SK-N-SH (cell line): ENCODE measurements at regions not wholly inside any gene's neighbourhood (a gene's known extent, or its start where the extent isn't known, plus 50 kb on each side); places are given as distances from the start of the nearest gene placed in this dataset.
"Not testable (repeated sequence)": the region's sequence is repeated elsewhere in the genome, so short reads cannot be mapped to it uniquely, and the experiment has no call there.

Experiments used
- CTCF ChIA-PET: fragments of 300-600, 350-600 bp; formaldehyde crosslinking; extraction: SDS; loops from one replicate; lab custom pipeline; 2021; lab: Yijun Ruan, JAX
- POLR2A ChIA-PET: fragments of 350-600 bp; sonication (Branson Sonifier 250); formaldehyde crosslinking; extraction: SDS; loops from one replicate; lab custom pipeline; 2020; ENCODE audit warnings: antibody characterized with exemption, inconsistent platforms; lab: Yijun Ruan, JAX
- DNase-seq: peaks from one replicate; pipeline ENCODE4 v3.0.0; 2012
- H2AFZ ChIP-seq: fragments of 200-600 bp; sonication (generic); 2 replicates; pipeline ENCODE4 v1.8.1; 2016; ENCODE audit warnings: antibody characterized with exemption, mild to moderate bottlenecking, low read depth
- H3F3A ChIP-seq: fragments of 200-600 bp; sonication (generic); replicated peaks from 2 replicates; pipeline ENCODE3; 2016; ENCODE audit warnings: antibody characterized with exemption, mild to moderate bottlenecking; ENCODE audit not compliant: insufficient read depth
- H3K27ac ChIP-seq, 2 experiments: fragments of 200-500 bp in 1 of 2; fragments of 200-600 bp in 1 of 2; sonication (Bioruptor generic) in 1 of 2; sonication (generic), shearing (Covaris generic) in 1 of 2; 2 replicates each; pipeline versions ENCODE4 v1.5.1 to v1.6.1; 2014 to 2016; ENCODE audit warnings: low read depth in 2 of 2, inconsistent platforms in 1 of 2, low read length in 1 of 2, mild to moderate bottlenecking in 1 of 2, mixed read lengths in 1 of 2
- H3K27me3 ChIP-seq: fragments of 200-600 bp; sonication (generic), shearing (Covaris generic); 2 replicates; pipeline ENCODE4 v1.6.1; 2016; ENCODE audit warnings: mixed run types; ENCODE audit not compliant: insufficient read depth
- H3K36me3 ChIP-seq, 2 experiments: fragments of 200-500 bp in 1 of 2; fragments of 200-600 bp in 1 of 2; sonication (Bioruptor generic) in 1 of 2; sonication (generic) in 1 of 2; replicated peaks in 1 of 2; 2 replicates each; pipeline versions ENCODE3 to v1.5.1; 2014 to 2016; ENCODE audit warnings: low read length in 1 of 2, mild to moderate bottlenecking in 1 of 2; ENCODE audit not compliant: insufficient read depth in 2 of 2, control insufficient read depth in 1 of 2
- H3K4me1 ChIP-seq, 2 experiments: fragments of 200-500 bp in 1 of 2; fragments of 200-600 bp in 1 of 2; sonication (Bioruptor generic) in 1 of 2; sonication (generic), shearing (Covaris generic) in 1 of 2; 2 replicates each; pipeline versions ENCODE4 v1.5.1 to v1.6.1; 2014 to 2016; ENCODE audit warnings: low read depth in 1 of 2, low read length in 1 of 2, mixed run types in 1 of 2; ENCODE audit not compliant: insufficient read depth in 2 of 2, control insufficient read depth in 1 of 2
- H3K4me2 ChIP-seq: fragments of 200-600 bp; sonication (generic), shearing (Covaris generic); 2 replicates; pipeline ENCODE4 v1.6.1; 2017; ENCODE audit warnings: mixed run types
- H3K4me3 ChIP-seq, 2 experiments: fragments of 200-500 bp in 1 of 2; fragments of 200-600 bp in 1 of 2; sonication (Bioruptor generic) in 1 of 2; sonication (generic), shearing (Covaris generic) in 1 of 2; 2 replicates each; pipeline versions ENCODE4 v1.5.1 to v1.8.1; 2014 to 2016; ENCODE audit warnings: low read depth in 2 of 2, inconsistent platforms in 1 of 2, low read length in 1 of 2, mild to moderate bottlenecking in 1 of 2, mixed read lengths in 1 of 2, moderate library complexity in 1 of 2
- H3K79me2 ChIP-seq: fragments of 200-600 bp; sonication (generic); 2 replicates; pipeline ENCODE4 v1.8.1; 2017; ENCODE audit warnings: mild to moderate bottlenecking; ENCODE audit not compliant: insufficient read depth
- H3K9ac ChIP-seq: fragments of 200-600 bp; sonication (generic); 2 replicates; pipeline ENCODE4 v1.6.1; 2017; ENCODE audit warnings: mixed run types
- H3K9me2 ChIP-seq: fragments of 200-600 bp; sonication (generic); 2 replicates; pipeline ENCODE4 v1.6.1; 2017; ENCODE audit warnings: mixed run types
- H3K9me3 ChIP-seq: fragments of 200-600 bp; sonication (generic); 2 replicates; pipeline ENCODE4 v1.6.1; 2017; ENCODE audit warnings: mixed run types, mild to moderate bottlenecking, moderate library complexity
- H4K20me1 ChIP-seq: fragments of 200-600 bp; sonication (generic); 2 replicates; pipeline ENCODE4 v1.6.1; 2017; ENCODE audit warnings: mild to moderate bottlenecking, mixed run types; ENCODE audit not compliant: insufficient read depth
- ELF1 ChIP-seq: IDR thresholded peaks from 2 replicates; pipeline ENCODE4 v1.4.0; 2012
- FOSL2 ChIP-seq: IDR thresholded peaks from 2 replicates; pipeline ENCODE4 v1.4.0; 2012; ENCODE audit warnings: low read depth, mild to moderate bottlenecking, moderate library complexity, borderline replicate concordance
- FOXJ3 ChIP-seq: sonication (generic); formaldehyde crosslinking; IDR thresholded peaks from 2 replicates; pipeline ENCODE4 v1.5.1; 2020; ENCODE audit warnings: mild to moderate bottlenecking, missing genetic modification reagents
- FOXM1 ChIP-seq: IDR thresholded peaks from 2 replicates; pipeline ENCODE4 v1.4.0; 2012; ENCODE audit warnings: low read depth, mild to moderate bottlenecking
- GATA2 ChIP-seq: sonication (generic); formaldehyde crosslinking; IDR thresholded peaks from 2 replicates; pipeline ENCODE4 v1.5.0; 2020; ENCODE audit warnings: mild to moderate bottlenecking, missing genetic modification reagents
- IRF3 ChIP-seq: fragments of 150-350 bp; IDR thresholded peaks from 2 replicates; pipeline ENCODE4 v1.6.1; 2016; ENCODE audit warnings: mild to moderate bottlenecking, low read depth, low read length
- JUND ChIP-seq: IDR thresholded peaks from 2 replicates; pipeline ENCODE4 v1.4.0; 2012
- MAX ChIP-seq: IDR thresholded peaks from 2 replicates; pipeline ENCODE4 v1.4.0; 2012; ENCODE audit warnings: low read depth
- NFIC ChIP-seq: IDR thresholded peaks from 2 replicates; pipeline ENCODE4 v1.4.0; 2012; ENCODE audit warnings: borderline replicate concordance
- RAD21 ChIP-seq: IDR thresholded peaks from 2 replicates; pipeline ENCODE4 v1.6.1; 2012; ENCODE audit warnings: mild to moderate bottlenecking, low read length
- RXRA ChIP-seq: IDR thresholded peaks from 2 replicates; pipeline ENCODE4 v1.4.0; 2012; ENCODE audit warnings: low read depth, mild to moderate bottlenecking, borderline replicate concordance
- TCF12 ChIP-seq: IDR thresholded peaks from 2 replicates; pipeline ENCODE4 v1.4.0; 2012
- TEAD4 ChIP-seq: IDR thresholded peaks from 2 replicates; pipeline ENCODE4 v1.4.0; 2012; ENCODE audit warnings: mild to moderate bottlenecking, borderline replicate concordance; ENCODE audit not compliant: insufficient read depth
- USF1 ChIP-seq: IDR thresholded peaks from 2 replicates; pipeline ENCODE4 v1.4.0; 2012; ENCODE audit warnings: low read depth, borderline replicate concordance
- YY1 ChIP-seq: IDR thresholded peaks from 2 replicates; pipeline ENCODE4 v1.4.0; 2012; ENCODE audit warnings: low read depth, mild to moderate bottlenecking
- WGBS: methylation state at CpG from one replicate; pipeline ENCODE4 v1.1.6; 2017; ENCODE audit warnings: low lambda C conversion rate; 5-methylcytosine and 5-hydroxymethylcytosine counted together

- H3K27me3 ChIP-seq = no peaks in the 10 kb centered on the region
- H4K20me1 ChIP-seq = no peaks in the 10 kb centered on the region
- H3K27ac ChIP-seq = no peak overlapping the region
- H3K4me2 ChIP-seq = no peak overlapping the region
- no peaks in the 10 kb centered on the region for H3K9me3 ChIP-seq
- H3K9ac ChIP-seq = no peak overlapping the region
- H3K79me2 ChIP-seq = no peaks in the 10 kb centered on the region
- no peaks in the 10 kb centered on the region for H3K9me2 ChIP-seq
- peaks cover 3% of the 10 kb centered on the region for H3F3A ChIP-seq
- ChIA-PET CTCF (no interaction called here), POLR2A (no interaction called here)
- no peak overlapping the region for H3K4me3 ChIP-seq
- no peak overlapping the region for H2AFZ ChIP-seq
- 24% methylated on average over 3 of the region's 3 CpGs for WGBS
- DNase-seq = no peak
- H3K36me3 ChIP-seq = no peaks in the 10 kb centered on the region
- TF ChIP-seq GATA2 (CRISPR knock-in tag) = no peak
- no peak for TF ChIP-seq TCF12
- TF ChIP-seq NFIC = no peak
- no peaks in the 10 kb centered on the region for H3K4me1 ChIP-seq
Observed at GRCh38 chr1:191804311-191804710, 354.0 kb upstream of the RGS18 start.

GRCh38 chr1:191813593-191813992, 344.7 kb upstream of the RGS18 start:
- H3K9me2 ChIP-seq, CTCF ChIA-PET, POLR2A ChIA-PET: not testable (repeated sequence)

GRCh38 chr1:191818198-191818597, 340.1 kb upstream of the RGS18 start:
- H3K9me2 ChIP-seq = no peaks in the 10 kb centered on the region
- no peak overlapping the region for H3K27ac ChIP-seq
- ChIA-PET CTCF (no interaction called here), POLR2A (no interaction called here)
- H3K4me1 ChIP-seq = no peaks in the 10 kb centered on the region
- H2AFZ ChIP-seq = no peak overlapping the region
- no peak for TF ChIP-seq MAX
- no peak for TF ChIP-seq FOSL2
- no peak for TF ChIP-seq GATA2 (CRISPR knock-in tag)
- no peak for TF ChIP-seq ELF1
- TF ChIP-seq USF1 = no peak
- no peak for TF ChIP-seq FOXM1
- TF ChIP-seq FOXJ3 (CRISPR knock-in tag) = no peak
- no peak for TF ChIP-seq YY1
- TF ChIP-seq RXRA = no peak
- no peak for TF ChIP-seq TEAD4
- TF ChIP-seq IRF3 = no peak
- no peak for TF ChIP-seq JUND
- no peak for TF ChIP-seq TCF12
- TF ChIP-seq RAD21 = no peak
- no peaks in the 10 kb centered on the region for H3K79me2 ChIP-seq
- H3K9ac ChIP-seq = no peak overlapping the region
- H3K36me3 ChIP-seq = no peaks in the 10 kb centered on the region
- H3K27me3 ChIP-seq = no peaks in the 10 kb centered on the region
- H3K9me3 ChIP-seq = no peaks in the 10 kb centered on the region
- no peaks in the 10 kb centered on the region for H4K20me1 ChIP-seq
- no peak overlapping the region for H3K4me3 ChIP-seq
- H3K4me2 ChIP-seq = no peak overlapping the region
- WGBS = 0% methylated on average over 1 of the region's 1 CpG
- no peaks in the 10 kb centered on the region for H3F3A ChIP-seq
- DNase-seq = no peak

More at GRCh38 chr1:191813593-191813992, 344.7 kb upstream of the RGS18 start:
- H3K79me2 ChIP-seq, H3K27me3 ChIP-seq, H3K36me3 ChIP-seq, H3K27ac ChIP-seq, H3F3A ChIP-seq, H3K4me1 ChIP-seq, DNase-seq, H3K9ac ChIP-seq, H3K4me3 ChIP-seq, H2AFZ ChIP-seq, H3K9me3 ChIP-seq, H3K4me2 ChIP-seq, H4K20me1 ChIP-seq: not testable (repeated sequence)
- 7% methylated on average over 4 of the region's 5 CpGs for WGBS
